Stimulated activated CD8-positive, alpha-beta memory T cell treated with anti-CD3 and anti-CD28 coated beads, Interleukin-4, amount 100 ng/mL, for 1 hour (primary cell): ENCODE measurements at regions not wholly inside any gene's neighbourhood (a gene's known extent, or its start where the extent isn't known, plus 50 kb on each side); places are given as distances from the start of the nearest gene placed in this dataset.

ENCODE experiments used
- DNase-seq, 2 donors: peaks; one replicate each; pipeline ENCODE4 v3.0.0-alpha.2; 2020; ENCODE audit warnings: low read depth in 2 of 2, low spot score in 1 of 2

DNA sequence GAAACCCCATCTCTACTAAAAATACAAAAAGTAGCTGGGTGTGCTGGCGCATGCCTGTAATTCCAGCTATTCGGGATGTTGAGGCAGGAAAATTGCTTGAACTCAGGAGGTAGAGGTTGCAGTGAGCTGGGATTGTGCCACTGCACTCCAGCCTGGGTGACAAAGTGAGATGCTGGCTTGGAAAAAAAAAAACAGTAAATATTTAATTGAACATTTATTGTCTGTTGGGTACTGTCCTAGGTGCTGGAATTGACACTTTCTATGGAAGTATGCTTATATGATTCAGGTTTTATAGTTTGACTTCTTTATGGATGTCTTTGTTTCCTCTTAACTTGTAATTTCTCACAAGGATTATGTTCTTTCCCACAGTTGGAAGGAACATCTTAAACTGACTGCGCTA is 633.1 kb upstream of the SETBP1 start:
- no peak for DNase-seq

DNA sequence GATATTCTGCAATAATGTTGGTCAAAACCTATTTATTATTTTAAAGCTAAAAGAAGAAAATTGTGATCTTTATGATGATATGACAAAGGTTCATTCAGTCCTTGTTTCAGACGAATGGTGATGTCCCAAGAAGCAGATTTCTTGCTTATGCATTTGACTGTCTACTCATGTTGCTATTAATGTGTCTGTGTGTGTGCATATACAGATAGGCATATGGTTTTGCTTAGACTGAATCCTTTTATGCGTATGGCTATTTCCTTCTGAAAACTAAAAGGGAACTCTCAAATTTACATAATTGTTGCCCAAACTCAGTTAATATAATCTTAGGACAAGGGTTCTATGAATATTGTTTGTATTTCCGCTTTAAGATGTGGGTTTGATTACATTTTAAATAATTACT is 632.3 kb upstream of the SETBP1 start:
- no peak for DNase-seq

DNA sequence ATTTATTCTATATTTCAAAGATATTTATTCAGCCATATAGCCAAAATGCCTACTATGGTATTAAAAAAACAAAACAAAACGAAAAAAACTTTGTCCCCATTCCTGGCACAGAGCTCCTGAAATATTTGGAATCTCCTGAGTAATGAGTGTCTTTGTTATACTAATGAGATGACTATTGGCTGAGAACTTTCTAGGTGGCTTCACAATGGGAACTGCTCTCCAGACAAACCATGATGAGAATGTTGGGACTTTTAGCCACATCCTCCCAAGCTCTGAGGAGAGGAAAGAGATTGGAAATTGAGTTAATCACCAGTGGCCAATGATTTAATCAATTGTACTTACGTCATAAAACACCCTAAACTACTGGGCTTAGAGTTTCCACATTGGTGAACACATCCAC is 631.8 kb upstream of the SETBP1 start:
- DNase-seq: no peak

DNA sequence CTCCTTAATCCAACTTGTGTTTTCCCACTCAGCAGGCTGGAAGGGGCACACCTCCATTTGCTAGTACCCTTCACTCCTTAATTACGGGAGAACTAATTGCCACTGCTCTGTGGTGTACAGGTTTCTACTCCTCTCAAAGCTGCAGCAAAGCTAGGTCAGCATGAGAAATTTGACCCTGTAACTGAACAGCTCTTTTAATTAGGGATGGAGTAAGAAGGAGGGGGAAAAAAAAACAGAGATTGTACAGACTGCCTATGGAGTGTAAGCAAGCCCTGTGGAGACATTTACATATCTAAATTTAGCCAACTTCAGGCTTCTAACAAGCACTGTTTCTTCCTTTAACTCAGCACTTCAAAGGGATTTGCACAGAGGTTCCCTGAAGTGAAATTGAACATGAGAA is 629.7 kb upstream of the SETBP1 start:
- no peak for DNase-seq

DNA sequence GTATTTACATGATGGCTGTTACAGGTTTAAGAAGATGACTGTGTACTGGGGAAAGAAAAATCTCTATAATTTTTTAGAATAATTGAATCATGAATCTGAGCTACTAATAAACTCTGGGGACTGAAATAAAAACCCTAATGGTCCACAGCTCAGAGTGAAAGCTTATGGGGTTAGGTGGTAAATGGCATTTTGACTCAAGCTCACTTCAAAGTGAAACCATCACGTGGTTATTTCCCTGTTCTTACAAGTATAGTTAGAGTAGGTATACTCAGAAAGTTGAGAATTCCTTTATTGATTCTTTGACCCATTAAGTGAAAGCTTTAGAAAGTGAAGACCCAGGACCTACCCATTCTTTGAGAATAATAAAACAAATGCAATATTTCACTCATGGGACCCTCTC is 626.2 kb upstream of the SETBP1 start:
- DNase-seq: no peak

DNA sequence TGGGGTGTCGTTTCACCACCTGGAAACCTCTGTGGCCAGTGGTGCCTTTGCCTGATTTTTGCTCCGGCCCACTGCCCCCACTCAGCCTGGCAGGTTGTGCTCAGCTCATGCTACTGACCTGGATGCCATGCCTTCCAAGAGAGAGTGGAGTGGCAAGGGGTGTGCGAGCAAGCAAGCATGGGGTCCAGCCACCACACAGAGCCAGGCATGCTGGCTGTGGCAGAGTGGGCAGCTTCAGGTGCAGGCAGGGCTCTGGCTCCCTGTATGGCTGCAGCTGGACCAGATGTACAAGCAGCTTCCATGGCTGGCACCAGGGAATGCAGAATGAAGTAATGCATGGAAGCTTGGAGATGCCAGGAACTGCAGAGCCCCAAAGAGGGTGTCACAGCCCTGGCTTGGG is 620.5 kb upstream of the SETBP1 start:
- no peak for DNase-seq

DNA sequence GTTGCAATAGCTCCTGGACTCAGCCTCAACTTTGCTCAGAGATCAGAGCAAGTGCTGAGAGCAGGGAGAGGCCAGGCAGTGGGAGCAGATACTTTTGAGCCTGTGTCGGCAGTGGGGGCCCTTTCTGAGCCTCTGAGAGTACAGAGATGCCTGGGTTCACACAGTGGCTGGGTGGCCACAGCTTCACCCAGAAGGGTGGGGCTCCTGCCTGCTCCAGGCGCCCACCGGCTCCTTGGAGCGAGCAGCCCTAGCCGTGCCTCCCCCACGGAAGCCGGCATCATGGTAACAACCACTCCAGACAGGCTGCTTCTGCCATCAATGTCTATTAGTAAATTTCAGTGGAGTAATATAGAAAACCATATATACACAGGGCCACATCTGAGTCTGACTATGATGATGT is 619.2 kb upstream of the SETBP1 start:
- no peak for DNase-seq

DNA sequence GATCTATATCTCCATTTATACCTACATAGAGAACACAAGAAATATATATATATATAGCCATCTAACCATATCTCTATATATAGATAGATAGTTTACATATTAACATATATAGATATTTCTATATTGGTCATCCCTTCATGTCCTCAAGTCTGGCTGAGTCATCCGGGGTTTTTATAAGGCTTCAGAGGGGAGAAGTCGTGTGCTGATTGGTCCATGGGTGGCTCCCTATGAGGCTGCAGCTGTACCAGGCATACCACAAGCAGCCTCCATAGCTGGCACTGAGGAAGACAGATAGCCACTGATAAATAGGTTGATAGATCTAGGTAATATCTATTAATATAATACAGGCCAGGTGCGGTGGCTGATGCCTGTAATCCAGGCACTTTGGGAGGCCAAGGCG is 618.3 kb upstream of the SETBP1 start:
- no peak for DNase-seq

DNA sequence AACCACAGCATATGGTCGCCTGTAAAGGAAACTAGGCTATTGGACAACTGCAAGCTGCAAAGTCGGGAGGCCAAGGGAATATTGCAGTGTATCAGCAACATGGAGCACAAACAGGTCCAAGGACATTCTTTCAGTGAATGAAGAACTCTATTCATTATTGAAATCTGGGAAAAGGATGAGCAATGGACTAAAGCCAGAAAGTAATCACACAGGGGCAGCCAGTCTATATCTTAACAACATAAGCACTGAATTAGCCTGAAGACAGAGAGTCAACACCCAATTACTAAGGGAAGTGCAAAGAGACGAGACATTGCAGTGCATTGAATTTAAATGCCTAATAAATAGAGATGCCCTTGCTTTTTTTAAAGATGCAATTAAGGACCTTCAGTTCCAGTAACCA is 615.5 kb upstream of the SETBP1 start:
- no peak for DNase-seq

DNA sequence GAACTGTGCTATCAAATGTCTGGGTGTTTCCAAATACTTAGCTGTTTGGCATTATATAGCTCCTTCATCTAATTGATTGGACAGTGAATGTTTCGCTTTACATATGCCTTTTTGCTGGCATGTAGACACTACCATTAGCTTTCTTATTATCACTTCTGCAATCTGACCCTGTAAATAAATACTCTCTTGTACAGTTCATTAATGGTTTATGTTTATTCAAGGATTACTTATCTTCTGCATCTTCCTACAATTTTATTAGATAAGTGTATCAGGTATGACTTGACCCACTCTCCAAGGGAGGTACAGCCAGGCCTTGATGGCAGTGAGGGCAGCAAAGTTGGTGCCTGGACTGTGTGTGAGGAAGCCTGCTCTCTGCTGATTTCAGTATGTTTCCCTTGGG is 614.1 kb upstream of the SETBP1 start:
- DNase-seq: no peak

DNA sequence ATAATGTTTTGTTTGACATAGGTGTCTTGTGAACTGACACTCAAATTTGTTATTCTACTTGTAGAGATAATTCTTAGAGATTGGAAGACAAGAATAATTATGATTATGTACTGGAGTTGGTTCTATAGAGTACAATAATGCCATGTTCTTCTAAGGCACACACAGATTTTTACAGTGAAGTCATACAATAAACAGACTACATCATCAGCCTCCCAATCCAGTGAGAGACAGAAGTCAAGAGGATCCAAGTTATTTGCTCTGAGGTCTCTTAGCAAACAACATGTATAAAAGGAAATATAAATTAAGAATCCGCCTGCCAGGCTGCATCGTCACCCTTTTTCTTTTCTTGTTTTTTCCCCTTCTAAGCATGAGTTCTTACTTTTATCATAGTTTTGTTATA is 613.5 kb upstream of the SETBP1 start:
- DNase-seq: no peak

DNA sequence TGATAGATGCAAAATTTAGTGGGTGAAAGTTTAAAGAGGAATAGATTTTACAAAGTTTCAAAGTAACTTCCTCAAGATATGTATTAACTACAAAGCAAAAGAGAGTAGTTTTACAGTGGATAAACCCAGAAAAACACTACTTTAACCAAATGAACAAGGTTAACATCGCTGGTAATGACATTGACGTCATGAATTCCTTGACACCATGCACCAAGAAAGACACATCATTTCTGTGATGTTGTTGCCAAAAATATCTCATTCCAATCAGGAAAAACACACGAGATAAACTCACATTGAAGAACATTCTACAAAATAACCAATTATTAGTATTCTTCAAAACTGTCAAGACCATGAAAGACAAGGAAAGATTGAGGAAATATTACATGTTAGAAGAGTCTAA is 605.6 kb upstream of the SETBP1 start:
- no peak for DNase-seq

DNA sequence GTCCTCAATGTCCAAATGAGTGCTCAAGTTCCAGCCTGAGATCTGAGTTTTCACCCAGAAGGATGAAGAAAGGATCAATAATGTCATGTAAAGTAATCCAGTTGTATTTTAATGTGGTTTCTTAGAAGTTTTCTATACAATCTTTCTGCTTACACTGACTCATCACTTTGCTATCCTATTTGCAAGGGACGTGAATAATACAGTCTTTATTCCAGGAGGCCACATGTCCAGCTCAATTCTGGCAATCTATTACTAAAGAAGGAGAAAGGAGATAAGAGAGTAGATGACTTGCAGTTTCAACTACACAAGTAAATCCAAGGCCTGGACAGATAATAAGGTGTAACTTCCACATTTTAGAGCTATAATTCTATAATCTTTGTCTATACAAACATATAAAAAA is 601.1 kb upstream of the SETBP1 start:
- no peak for DNase-seq

DNA sequence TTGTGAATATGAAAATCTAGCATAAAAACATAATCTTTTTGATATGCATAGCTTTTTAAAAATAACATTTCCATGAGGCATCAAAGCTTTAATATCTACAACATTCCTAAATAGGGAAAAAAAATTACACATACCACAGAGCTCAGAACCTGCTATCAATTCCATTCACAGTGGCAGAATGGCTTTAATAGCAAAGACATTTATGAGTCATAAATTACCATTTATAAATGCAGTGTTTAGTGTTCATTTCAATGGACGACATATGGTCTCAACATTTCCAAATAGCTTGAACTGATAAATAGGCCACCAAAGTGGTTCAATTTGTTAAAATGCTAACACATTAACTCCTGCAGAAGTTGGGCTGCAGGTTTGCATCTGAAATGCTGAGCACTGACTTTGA is 600.6 kb upstream of the SETBP1 start:
- DNase-seq: no peak

DNA sequence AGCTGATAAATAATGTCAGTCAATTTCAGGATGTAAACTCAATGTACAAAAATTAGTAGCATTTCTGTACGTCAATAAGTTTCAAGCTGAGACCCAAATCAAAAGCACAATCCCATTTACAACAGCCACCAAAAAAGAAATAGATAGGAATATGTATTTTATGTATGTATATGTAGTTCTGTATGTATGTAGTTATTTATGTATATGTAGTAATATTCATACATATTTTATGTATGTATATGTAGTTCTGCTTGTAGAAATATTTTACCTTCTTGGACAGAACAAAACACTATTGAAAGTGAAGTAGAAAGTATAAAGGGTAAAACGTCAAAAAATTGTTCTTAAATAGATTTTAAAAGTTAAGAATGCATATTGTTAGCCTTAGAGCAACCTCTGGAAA is 591.0 kb upstream of the SETBP1 start:
- DNase-seq: no peak

DNA sequence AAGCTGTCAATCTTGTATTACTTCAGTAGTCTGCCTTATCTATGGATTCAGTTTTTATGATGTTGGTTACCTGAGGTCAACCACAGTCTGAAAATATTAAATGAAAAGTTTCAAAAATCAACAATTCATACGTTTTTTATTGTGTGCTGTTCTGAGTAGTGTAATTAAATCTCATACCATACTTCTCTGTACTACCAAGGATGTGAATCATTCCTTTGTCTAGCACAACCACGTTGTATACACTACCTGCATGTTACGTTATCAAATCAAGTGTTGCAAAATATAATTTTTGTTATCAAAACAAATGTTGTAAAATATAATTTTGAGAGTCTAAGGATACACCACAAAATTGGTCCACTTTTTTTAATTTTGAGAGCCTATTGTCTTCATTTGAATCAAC is 590.2 kb upstream of the SETBP1 start:
- no peak for DNase-seq

DNA sequence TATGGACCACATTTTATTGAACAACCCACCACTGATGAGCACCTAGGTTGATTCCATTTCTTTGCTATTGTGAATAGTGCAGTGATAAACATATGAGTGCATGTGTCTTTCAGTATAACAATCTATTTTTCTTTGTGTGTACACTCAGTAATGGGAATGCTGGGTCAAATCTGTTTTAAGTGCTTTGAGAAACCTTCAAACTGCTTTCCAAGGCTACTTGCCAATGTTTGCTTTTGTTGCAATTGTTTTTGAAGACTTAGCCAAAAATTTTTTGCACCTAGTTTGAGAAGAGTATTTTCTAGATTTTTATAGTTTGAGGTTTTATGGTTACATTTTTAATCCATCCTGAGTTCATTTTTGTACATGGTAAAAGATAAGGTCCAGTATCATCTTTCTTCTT is 587.4 kb upstream of the SETBP1 start:
- no peak for DNase-seq

DNA sequence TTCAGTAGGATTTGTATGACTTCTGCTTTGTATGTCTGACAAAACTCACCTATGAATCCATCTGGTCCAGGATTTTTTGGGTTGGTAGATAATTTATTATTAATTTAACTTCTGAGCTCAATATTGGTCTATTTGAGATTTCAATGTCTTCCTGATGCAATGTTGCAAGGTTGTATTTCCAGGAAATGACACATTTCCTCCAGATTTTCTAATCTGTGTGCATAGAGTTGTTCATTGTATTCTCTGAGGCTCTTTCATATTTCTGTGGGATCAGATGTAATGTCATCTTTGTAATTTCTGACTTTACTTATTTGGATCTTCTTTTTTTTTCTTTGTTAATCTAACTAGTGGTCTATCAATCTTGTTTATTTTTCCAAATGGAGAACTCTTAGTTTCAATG is 584.7 kb upstream of the SETBP1 start:
- no peak for DNase-seq

DNA sequence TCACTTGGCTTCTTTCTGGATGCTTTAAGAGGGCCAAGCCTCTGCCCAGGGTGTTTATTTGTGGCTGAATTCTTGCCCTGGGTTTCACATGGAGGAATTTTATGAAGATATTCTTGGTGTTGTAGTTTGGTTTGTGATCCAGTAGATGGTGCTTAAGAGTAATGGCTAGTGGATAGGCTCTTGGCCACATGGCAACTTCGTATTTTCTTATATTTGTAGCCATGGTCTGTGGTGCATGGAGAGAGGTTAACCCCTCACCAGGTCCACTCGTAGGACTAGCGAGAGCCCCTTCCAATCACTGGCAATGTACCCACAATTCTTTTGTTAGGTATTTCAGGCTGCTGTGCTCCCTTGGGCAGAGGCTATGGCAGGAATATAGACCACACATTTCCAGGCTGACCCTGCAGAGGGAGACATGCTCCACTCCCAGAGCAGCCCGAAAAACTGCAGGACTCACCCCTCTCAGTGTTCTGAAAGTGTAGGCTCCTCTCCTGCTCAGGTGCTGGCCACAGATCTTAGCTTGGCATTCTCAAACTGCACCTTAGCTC is 582.1 kb upstream of the SETBP1 start:
- no peak for DNase-seq

DNA sequence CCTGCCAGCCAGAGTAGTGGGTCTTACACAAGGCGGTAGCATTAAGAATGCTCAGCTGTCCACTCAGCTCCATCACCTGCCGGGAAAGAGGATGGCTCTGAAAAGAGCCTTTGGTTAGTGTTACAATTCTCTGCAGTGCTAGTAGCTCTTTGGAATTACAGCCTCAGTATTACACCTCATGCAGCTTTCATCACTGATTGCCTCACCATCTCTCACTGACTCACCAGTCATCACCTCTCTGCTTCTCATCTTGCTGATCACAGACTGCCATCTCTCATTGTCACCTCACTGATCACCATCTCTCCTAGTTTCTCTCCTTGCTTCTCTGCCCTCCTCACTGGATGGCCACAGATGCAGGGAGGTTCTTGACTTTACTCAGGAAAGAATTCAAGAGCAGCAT is 573.5 kb upstream of the SETBP1 start:
- no peak for DNase-seq

DNA sequence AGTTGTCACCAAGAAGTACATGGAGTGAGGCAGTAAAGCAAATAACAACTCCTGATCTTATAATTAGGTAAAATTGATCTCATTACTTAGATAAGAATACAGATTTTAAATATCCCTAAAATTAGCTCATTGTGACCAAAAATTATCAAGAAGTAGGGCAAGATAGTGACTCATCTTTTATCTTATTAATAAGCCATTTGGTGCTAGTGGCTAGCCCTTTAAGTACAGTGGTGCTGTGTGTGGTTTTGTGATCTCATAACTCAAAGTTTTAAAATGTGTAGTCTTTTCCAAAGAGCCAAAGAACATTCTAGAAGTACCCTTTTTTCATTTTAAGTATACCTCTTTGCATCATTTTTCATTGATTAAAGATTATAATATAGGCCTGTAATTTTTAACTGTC is 569.4 kb upstream of the SETBP1 start:
- DNase-seq: no peak

DNA sequence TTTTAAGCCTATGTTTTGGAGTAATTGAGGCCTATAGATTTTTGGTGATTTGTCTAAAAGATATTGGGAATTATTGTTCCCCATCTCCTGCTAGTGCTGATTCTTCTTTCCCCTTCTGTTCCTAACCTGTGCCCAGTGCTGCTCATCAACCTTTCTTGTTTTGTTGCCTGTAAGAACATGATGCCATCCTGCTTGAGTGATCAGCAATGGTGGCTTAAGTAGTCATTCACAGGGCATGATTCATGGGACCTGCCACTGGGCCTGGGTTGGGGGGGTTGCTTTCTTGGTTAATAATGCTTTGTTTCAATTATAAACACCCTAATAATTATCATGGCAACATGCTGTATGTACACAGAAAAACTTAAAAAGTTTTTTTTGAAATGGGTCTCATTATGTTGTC is 562.9 kb upstream of the SETBP1 start:
- no peak for DNase-seq

DNA sequence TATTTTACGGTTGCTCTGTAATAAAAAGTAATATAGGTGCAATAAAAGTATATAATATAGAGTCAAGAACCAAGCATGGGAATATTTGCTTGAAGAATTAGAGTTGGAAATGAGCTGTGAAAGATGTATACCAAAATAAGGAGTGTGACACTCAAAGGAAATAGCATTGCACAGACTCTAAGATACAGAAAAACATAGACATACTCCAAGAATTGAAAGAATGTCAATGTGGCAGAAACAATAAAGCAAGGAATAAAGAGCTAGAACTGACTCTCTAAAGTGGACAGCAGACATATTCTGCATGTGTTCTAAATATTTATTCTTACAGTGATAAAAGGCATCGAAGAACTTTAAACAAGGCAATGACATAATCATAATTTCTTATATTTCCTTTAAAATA is 561.1 kb upstream of the SETBP1 start:
- DNase-seq: no peak

DNA sequence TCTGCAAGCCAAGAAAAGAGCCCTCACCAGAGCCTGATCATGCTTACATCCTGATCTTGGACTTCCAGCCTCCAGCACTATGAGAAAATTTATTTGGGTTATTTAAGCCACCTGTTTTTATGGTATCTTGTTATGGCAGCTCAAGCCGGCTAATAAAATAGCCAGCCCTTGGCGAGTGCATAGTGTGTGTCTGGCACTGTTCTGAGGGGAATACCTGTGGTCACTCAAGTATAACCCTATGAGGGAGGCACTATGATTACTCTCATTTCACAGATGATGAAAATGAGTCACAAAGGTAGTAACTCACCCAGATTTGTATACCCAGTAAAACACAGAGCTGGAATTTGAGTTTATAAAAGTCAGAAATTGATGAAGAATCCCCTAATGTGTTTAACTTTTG is 556.9 kb upstream of the SETBP1 start:
- DNase-seq: no peak
